HEK293T (cell line): ENCODE measurements at regions not wholly inside any gene's neighbourhood (a gene's known extent, or its start where the extent isn't known, plus 50 kb on each side); places are given as distances from the start of the nearest gene placed in this dataset.

Source experiments
- CTCF ChIA-PET: fragments of 350-600 bp; formaldehyde crosslinking; extraction: SDS; loops from one replicate; lab custom pipeline; 2021; ENCODE audit warnings: antibody characterized with exemption, inconsistent platforms; lab: Yijun Ruan, JAX
- POLR2A ChIA-PET: fragments of 350-600 bp; formaldehyde crosslinking; extraction: SDS; loops from one replicate; lab custom pipeline; 2020; ENCODE audit warnings: antibody characterized with exemption, inconsistent platforms; lab: Yijun Ruan, JAX
- DNase-seq: peaks from one replicate; pipeline ENCODE4 v3.0.0; 2012; ENCODE audit warnings: mixed read lengths; ENCODE audit errors: extremely low spot score
- ARNT ChIP-seq: fragments of 450-650 bp; IDR thresholded peaks from 2 replicates; pipeline ENCODE4 v1.6.1; 2017; ENCODE audit warnings: mild to moderate bottlenecking
- BHLHE40 ChIP-seq: fragments of 450-650 bp; IDR thresholded peaks from 2 replicates; pipeline ENCODE4 v1.6.1; 2016; ENCODE audit warnings: mild to moderate bottlenecking, moderate library complexity, borderline replicate concordance
- CTBP1 ChIP-seq: fragments of 450-650 bp; IDR thresholded peaks from 2 replicates; pipeline ENCODE4 v1.6.1; 2016; ENCODE audit warnings: borderline replicate concordance
- ELF4 ChIP-seq: fragments of 450-650 bp; IDR thresholded peaks from 2 replicates; pipeline ENCODE4 v1.6.1; 2017; ENCODE audit warnings: antibody characterized with exemption
- FOXA1 ChIP-seq: fragments of 450-650 bp; IDR thresholded peaks from 2 replicates; pipeline ENCODE4 v1.6.1; 2016; ENCODE audit warnings: mild to moderate bottlenecking
- FOXK2 ChIP-seq: fragments of 450-650 bp; IDR thresholded peaks from 2 replicates; pipeline ENCODE4 v1.6.1; 2016; ENCODE audit warnings: mild to moderate bottlenecking
- FOXM1 ChIP-seq: fragments of 450-650 bp; IDR thresholded peaks from 2 replicates; pipeline ENCODE4 v1.6.1; 2017; ENCODE audit warnings: mild to moderate bottlenecking, borderline replicate concordance
- HDGF ChIP-seq: fragments of 450-650 bp; IDR thresholded peaks from 2 replicates; pipeline ENCODE4 v1.6.1; 2017; ENCODE audit warnings: antibody characterized with exemption, borderline replicate concordance
- L3MBTL2 ChIP-seq: fragments of 450-650 bp; conservative IDR thresholded peaks from 2 replicates; pipeline ENCODE4 v1.6.1; 2016; ENCODE audit warnings: mild to moderate bottlenecking
- LEF1 ChIP-seq: fragments of 450-650 bp; IDR thresholded peaks from 2 replicates; pipeline ENCODE4 v1.6.1; 2017; ENCODE audit warnings: mild to moderate bottlenecking, borderline replicate concordance
- NFRKB ChIP-seq: fragments of 450-650 bp; IDR thresholded peaks from 2 replicates; pipeline ENCODE4 v1.6.1; 2016; ENCODE audit warnings: mild to moderate bottlenecking, moderate library complexity
- PKNOX1 ChIP-seq: fragments of 450-650 bp; IDR thresholded peaks from 2 replicates; pipeline ENCODE4 v1.6.1; 2016
- SP1 ChIP-seq: fragments of 450-650 bp; IDR thresholded peaks from 2 replicates; pipeline ENCODE4 v1.6.1; 2017
- SUZ12 ChIP-seq: fragments of 450-650 bp; IDR thresholded peaks from 2 replicates; pipeline ENCODE4 v1.6.1; 2016; ENCODE audit warnings: mild to moderate bottlenecking
- TARDBP ChIP-seq: fragments of 450-650 bp; IDR thresholded peaks from 2 replicates; pipeline ENCODE4 v1.6.1; 2016
- ZNF384 ChIP-seq: fragments of 450-650 bp; IDR thresholded peaks from 2 replicates; pipeline ENCODE4 v1.6.1; 2016

GRCh38 chr13:90447734-90448101 is 899.8 kb upstream of the MIR17HG start:
- DNase-seq, result no peak
- POLR2A ChIA-PET, result no interaction called here
- TF ChIP-seq FOXK2, result no peak
- TF ChIP-seq ELF4, result no peak
- TF ChIP-seq FOXM1, result no peak
- no peak for TF ChIP-seq TARDBP
- no peak for TF ChIP-seq SP1
- TF ChIP-seq FOXA1, result no peak
- TF ChIP-seq LEF1, result no peak
- TF ChIP-seq L3MBTL2, result no peak
- no peak for TF ChIP-seq HDGF
- TF ChIP-seq NFRKB, result no peak
- TF ChIP-seq ZNF384, result no peak
- CTCF ChIA-PET, result no interaction called here

- DNase-seq, result no peak
- no peak for TF ChIP-seq HDGF
- TF ChIP-seq FOXK2, result no peak
- TF ChIP-seq SP1, result no peak
- no peak for TF ChIP-seq SUZ12
- no peak for TF ChIP-seq ARNT
- TF ChIP-seq L3MBTL2, result no peak
- TF ChIP-seq CTBP1, result no peak
- TF ChIP-seq FOXM1, result no peak
- TF ChIP-seq ZNF384, result no peak
- ChIA-PET POLR2A (no interaction called here), CTCF (no interaction called here)
Measured at GRCh38 chr13:90448466-90449037, 898.9 kb upstream of the MIR17HG start.

GRCh38 chr13:90453342-90453741 is 894.1 kb upstream of the MIR17HG start:
- ChIA-PET CTCF (no interaction called here), POLR2A (no interaction called here)
- TF ChIP-seq L3MBTL2, result no peak
- no peak for TF ChIP-seq ZNF384
- DNase-seq, result no peak

GRCh38 chr13:90454002-90454636 is 893.4 kb upstream of the MIR17HG start:
- POLR2A ChIA-PET, result no interaction called here
- no peak for TF ChIP-seq ZNF384
- TF ChIP-seq ARNT, result no peak
- no peak for TF ChIP-seq SP1
- TF ChIP-seq CTBP1, result no peak
- TF ChIP-seq L3MBTL2, result no peak
- TF ChIP-seq FOXA1, result no peak
- TF ChIP-seq TARDBP, result no peak
- no peak for TF ChIP-seq FOXK2
- no peak for TF ChIP-seq LEF1
- no peak for TF ChIP-seq SUZ12
- no peak for TF ChIP-seq PKNOX1
- TF ChIP-seq BHLHE40, result no peak
- TF ChIP-seq ELF4, result no peak
- CTCF ChIA-PET, result no interaction called here
- DNase-seq, result no peak

- CTCF ChIA-PET, result no interaction called here
- TF ChIP-seq FOXK2 (no peak), ELF4 (no peak), CTBP1 (no peak)
- POLR2A ChIA-PET, result no interaction called here
- DNase-seq, result no peak
Measured at GRCh38 chr13:90455067-90455466, 892.4 kb upstream of the MIR17HG start.

GRCh38 chr13:90455823-90456222 is 891.7 kb upstream of the MIR17HG start:
- ChIA-PET POLR2A (no interaction called here), CTCF (interaction anchor here (0.6 kb wide), 1 partner anchor 138 kb away, joined by 3 read pairs; no protein-coding TSS in a partner anchor)
- no peak for DNase-seq
- TF ChIP-seq SUZ12 (no peak), CTBP1 (no peak), FOXA1 (no peak), ARNT (no peak), SP1 (no peak), LEF1 (no peak), HDGF (no peak), ELF4 (no peak), FOXK2 (no peak), L3MBTL2 (no peak), TARDBP (no peak), FOXM1 (no peak)

GRCh38 chr13:90461398-90461797 is 886.1 kb upstream of the MIR17HG start:
- no peak for DNase-seq
- POLR2A ChIA-PET, result no interaction called here
- TF ChIP-seq CTBP1, result no peak
- no peak for TF ChIP-seq FOXA1
- TF ChIP-seq FOXM1, result no peak
- TF ChIP-seq PKNOX1, result no peak
- TF ChIP-seq ELF4, result no peak
- no peak for TF ChIP-seq HDGF
- no peak for TF ChIP-seq FOXK2
- no peak for TF ChIP-seq LEF1
- TF ChIP-seq BHLHE40, result no peak
- TF ChIP-seq ARNT, result no peak
- TF ChIP-seq NFRKB, result no peak
- no peak for TF ChIP-seq L3MBTL2
- TF ChIP-seq TARDBP, result no peak
- CTCF ChIA-PET, result no interaction called here
